Activated B cell treated with CpG ODN at 0.5 μM for 24 hours (primary cell): ENCODE measurements at regions not wholly inside any gene's neighbourhood (a gene's known extent, or its start where the extent isn't known, plus 50 kb on each side); places are given as distances from the start of the nearest gene placed in this dataset.

Source experiments
- ATAC-seq: fragments of 200-7000 bp; cut with Tn5 transposase; one replicate; pipeline ENCODE4 v1.10.0; 2021; ENCODE audit warnings: low read depth, mild to moderate bottlenecking, moderate library complexity
- CTCF ChIA-PET: fragments of 350-600 bp; sonication (Branson Sonifier 250); formaldehyde crosslinking; loops from one replicate; lab custom pipeline; 2021; ENCODE audit warnings: antibody characterized with exemption; lab: Charles Lee
- POLR2A ChIA-PET: fragments of 350-600 bp; sonication (Branson Sonifier 250); formaldehyde crosslinking; loops from one replicate; lab custom pipeline; 2021; ENCODE audit warnings: antibody characterized with exemption; lab: Charles Lee
- DNase-seq: peaks from one replicate; pipeline ENCODE4 v3.0.0; 2022
- H3K27ac Mint-ChIP-seq: one replicate; pipeline ENCODE4 v1.8.0; 2020; ENCODE audit warnings: mixed read lengths
- H3K27me3 Mint-ChIP-seq: one replicate; pipeline ENCODE4 v1.8.0; 2021; ENCODE audit warnings: mixed read lengths
- H3K36me3 Mint-ChIP-seq: one replicate; pipeline ENCODE4 v1.8.0; 2021; ENCODE audit warnings: low read depth, mixed read lengths
- H3K4me1 Mint-ChIP-seq: one replicate; pipeline ENCODE4 v1.8.0; 2021; ENCODE audit warnings: mixed read lengths
- H3K4me3 Mint-ChIP-seq: one replicate; pipeline ENCODE4 v1.8.0; 2020; ENCODE audit warnings: mild to moderate bottlenecking, mixed read lengths
- H3K9me3 Mint-ChIP-seq: one replicate; pipeline ENCODE4 v1.8.0; 2020; ENCODE audit warnings: mixed read lengths
- CTCF ChIP-seq: fragments of 200-600 bp; IDR thresholded peaks from one replicate; pipeline ENCODE4 v1.8.0; 2022; ENCODE audit warnings: antibody characterized with exemption, mild to moderate bottlenecking
- intact Hi-C: fragments of 100-400 bp; cut with micrococcal nuclease; formaldehyde crosslinking; loops from one replicate; pipeline ENCODE4 v1.15.1; 2024

- H3K27ac Mint-ChIP-seq: no peak overlapping the region
- H3K9me3 Mint-ChIP-seq: no peaks in the 10 kb centered on the region
- no peak overlapping the region for H3K4me3 Mint-ChIP-seq
- no peaks in the 10 kb centered on the region for H3K4me1 Mint-ChIP-seq
- POLR2A ChIA-PET: no interaction called here
- DNase-seq (no peak), ATAC-seq (no peak)
- H3K27me3 Mint-ChIP-seq: no peaks in the 10 kb centered on the region
- TF ChIP-seq CTCF: no peak
- intact Hi-C loops: no loop called here
- H3K36me3 Mint-ChIP-seq: no peaks in the 10 kb centered on the region
- CTCF ChIA-PET: no interaction called here
Measured at GRCh38 chr9:118100529-118101419, 396.6 kb downstream of the TLR4 start.

GRCh38 chr9:118104363-118104762 is 400.2 kb downstream of the TLR4 start:
- Mint-ChIP-seq H3K27ac (no peak overlapping the region), H3K36me3 (no peaks in the 10 kb centered on the region), H3K4me3 (no peak overlapping the region), H3K4me1 (no peaks in the 10 kb centered on the region), H3K9me3 (no peaks in the 10 kb centered on the region), H3K27me3 (peaks cover 3% of the 10 kb centered on the region)
- ChIA-PET CTCF (no interaction called here), POLR2A (no interaction called here)
- no peak for DNase-seq
- intact Hi-C loops: no loop called here
- no peak for ATAC-seq
- no peak for TF ChIP-seq CTCF

GRCh38 chr9:118108971-118109370 is 404.8 kb downstream of the TLR4 start:
- TF ChIP-seq CTCF: no peak
- Mint-ChIP-seq H3K4me1 (no peaks in the 10 kb centered on the region), H3K9me3 (no peaks in the 10 kb centered on the region), H3K27me3 (peaks cover 5% of the 10 kb centered on the region), H3K4me3 (no peak overlapping the region), H3K27ac (no peak overlapping the region), H3K36me3 (no peaks in the 10 kb centered on the region)
- ChIA-PET CTCF (no interaction called here), POLR2A (no interaction called here)
- no peak for ATAC-seq
- intact Hi-C loops: no loop called here
- DNase-seq: no peak

GRCh38 chr9:118109542-118109941 is 405.3 kb downstream of the TLR4 start:
- Mint-ChIP-seq H3K4me1 (no peaks in the 10 kb centered on the region), H3K27ac (no peak overlapping the region), H3K36me3 (no peaks in the 10 kb centered on the region), H3K9me3 (no peaks in the 10 kb centered on the region), H3K27me3 (peaks cover 5% of the 10 kb centered on the region), H3K4me3 (no peak overlapping the region)
- ATAC-seq: no peak
- POLR2A ChIA-PET: no interaction called here
- TF ChIP-seq CTCF: no peak
- intact Hi-C loops: no loop called here
- no peak for DNase-seq
- CTCF ChIA-PET: no interaction called here

- DNase-seq (no peak), ATAC-seq (no peak)
- H3K27ac Mint-ChIP-seq: no peak overlapping the region
- no peak overlapping the region for H3K4me3 Mint-ChIP-seq
- intact Hi-C loops: no loop called here
- no peaks in the 10 kb centered on the region for H3K27me3 Mint-ChIP-seq
- POLR2A ChIA-PET: no interaction called here
- TF ChIP-seq CTCF: no peak
- CTCF ChIA-PET: no interaction called here
- H3K4me1 Mint-ChIP-seq: no peaks in the 10 kb centered on the region
- peaks cover 3% of the 10 kb centered on the region for H3K9me3 Mint-ChIP-seq
- no peaks in the 10 kb centered on the region for H3K36me3 Mint-ChIP-seq
Measured at GRCh38 chr9:118121361-118121760, 417.2 kb downstream of the TLR4 start.
